H1 (cell line): ENCODE measurements at regions not wholly inside any gene's neighbourhood (a gene's known extent, or its start where the extent isn't known, plus 50 kb on each side); places are given as distances from the start of the nearest gene placed in this dataset.

Source experiments
- BACH1 ChIP-seq: IDR thresholded peaks from 2 replicates; pipeline ENCODE4 v1.6.1; 2012; ENCODE audit warnings: low read length, improper control_type of control experiment
- TAF1 ChIP-seq: IDR thresholded peaks from 2 replicates; pipeline ENCODE4 v1.6.1; 2011; ENCODE audit warnings: mild to moderate bottlenecking, low read depth, low read length
- TF ChIP-seq, protein P1 (sequence below): IDR thresholded peaks from 2 replicates; pipeline ENCODE4 v1.6.1; 2011; ENCODE audit warnings: low read depth, mild to moderate bottlenecking, low read length; ENCODE audit not compliant: insufficient read depth

DNA sequence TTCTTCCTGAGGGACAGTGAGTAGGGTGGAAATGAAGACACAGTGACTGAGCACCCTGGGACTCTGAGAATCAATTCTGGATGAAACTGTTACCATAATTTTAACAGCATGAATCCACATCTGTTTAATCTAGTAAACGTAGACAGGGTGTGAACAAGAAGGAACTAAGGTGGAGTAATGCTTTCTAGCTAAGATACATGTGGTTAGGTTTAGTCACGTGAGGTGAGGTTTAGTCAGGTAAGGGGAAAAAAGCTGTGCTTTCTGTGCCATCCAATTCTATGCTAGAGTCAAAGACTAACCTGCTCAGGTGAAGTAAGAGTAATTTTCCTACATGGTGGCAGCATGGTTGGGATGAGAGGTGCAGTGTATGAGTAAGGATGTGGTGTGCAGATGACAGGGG, 54.0 kb upstream of the C4orf54 start (continued):
- TF ChIP-seq, protein P1, sequence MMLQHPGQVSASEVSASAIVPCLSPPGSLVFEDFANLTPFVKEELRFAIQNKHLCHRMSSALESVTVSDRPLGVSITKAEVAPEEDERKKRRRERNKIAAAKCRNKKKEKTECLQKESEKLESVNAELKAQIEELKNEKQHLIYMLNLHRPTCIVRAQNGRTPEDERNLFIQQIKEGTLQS: no peak
- no peak for TF ChIP-seq BACH1
- TF ChIP-seq TAF1: no peak
